A549 (cell line): ENCODE measurements at regions not wholly inside any gene's neighbourhood (a gene's known extent, or its start where the extent isn't known, plus 50 kb on each side); places are given as distances from the start of the nearest gene placed in this dataset.

Source experiments
- BHLHE40 ChIP-seq: IDR thresholded peaks from 2 replicates; pipeline ENCODE4 v1.6.1; 2012; ENCODE audit warnings: low read depth, low read length, inconsistent platforms
- CHD2 ChIP-seq: fragments of 150-350 bp; IDR thresholded peaks from 2 replicates; pipeline ENCODE4 v1.6.1; 2014; ENCODE audit warnings: low read length; ENCODE audit not compliant: partially characterized antibody
- KDM1A ChIP-seq: fragments of 200-600 bp; sonication (generic); IDR thresholded peaks from 2 replicates; pipeline ENCODE4 v1.6.1; 2016; ENCODE audit warnings: low read depth, mild to moderate bottlenecking
- MAFK ChIP-seq: fragments of 450-650 bp; IDR thresholded peaks from 2 replicates; pipeline ENCODE4 v1.6.1; 2014; ENCODE audit not compliant: partially characterized antibody
- MYC ChIP-seq: IDR thresholded peaks from 2 replicates; pipeline ENCODE4 v1.6.1; 2012; ENCODE audit warnings: mild to moderate bottlenecking, inconsistent platforms, low read length, improper control_type of control experiment, borderline replicate concordance
- POLR2AphosphoS2 ChIP-seq: conservative IDR thresholded peaks from 2 replicates; pipeline ENCODE4 v1.6.1; 2012; ENCODE audit warnings: low read length, improper control_type of control experiment, inconsistent platforms
- RFX5 ChIP-seq: fragments of 450-650 bp; IDR thresholded peaks from 2 replicates; pipeline ENCODE4 v1.7.1; 2014; ENCODE audit warnings: antibody characterized with exemption, mild to moderate bottlenecking, moderate library complexity
- TF ChIP-seq, protein P1 (sequence below): fragments of >200 bp; sonication (Bioruptor Twin); formaldehyde crosslinking; IDR thresholded peaks from 3 replicates; pipeline ENCODE4 v1.5.1; 2016

DNA sequence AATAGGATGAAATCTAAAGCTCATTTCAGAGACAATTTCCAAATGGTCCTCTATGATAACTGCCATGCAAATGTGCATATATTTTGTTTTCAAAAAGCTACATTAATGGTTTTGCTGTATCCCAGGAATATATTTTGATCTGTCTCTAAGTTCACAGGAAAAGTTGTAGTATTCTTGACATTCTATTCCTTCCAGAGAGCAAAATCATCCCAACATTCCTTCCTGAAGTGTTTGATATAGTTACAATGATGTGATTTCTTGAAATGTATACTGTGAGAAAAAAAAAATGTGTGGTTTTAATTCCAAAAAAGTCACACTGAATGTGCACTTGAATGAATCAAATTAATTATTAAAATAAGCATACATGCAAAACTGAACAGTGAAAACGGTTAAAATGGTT is 996.0 kb upstream of the CITED2 start:
- TF ChIP-seq CHD2 (no peak), KDM1A (no peak), RFX5 (no peak), MYC (no peak), MAFK (no peak), POLR2AphosphoS2 (no peak), BHLHE40 (no peak)
- TF ChIP-seq, protein P1, sequence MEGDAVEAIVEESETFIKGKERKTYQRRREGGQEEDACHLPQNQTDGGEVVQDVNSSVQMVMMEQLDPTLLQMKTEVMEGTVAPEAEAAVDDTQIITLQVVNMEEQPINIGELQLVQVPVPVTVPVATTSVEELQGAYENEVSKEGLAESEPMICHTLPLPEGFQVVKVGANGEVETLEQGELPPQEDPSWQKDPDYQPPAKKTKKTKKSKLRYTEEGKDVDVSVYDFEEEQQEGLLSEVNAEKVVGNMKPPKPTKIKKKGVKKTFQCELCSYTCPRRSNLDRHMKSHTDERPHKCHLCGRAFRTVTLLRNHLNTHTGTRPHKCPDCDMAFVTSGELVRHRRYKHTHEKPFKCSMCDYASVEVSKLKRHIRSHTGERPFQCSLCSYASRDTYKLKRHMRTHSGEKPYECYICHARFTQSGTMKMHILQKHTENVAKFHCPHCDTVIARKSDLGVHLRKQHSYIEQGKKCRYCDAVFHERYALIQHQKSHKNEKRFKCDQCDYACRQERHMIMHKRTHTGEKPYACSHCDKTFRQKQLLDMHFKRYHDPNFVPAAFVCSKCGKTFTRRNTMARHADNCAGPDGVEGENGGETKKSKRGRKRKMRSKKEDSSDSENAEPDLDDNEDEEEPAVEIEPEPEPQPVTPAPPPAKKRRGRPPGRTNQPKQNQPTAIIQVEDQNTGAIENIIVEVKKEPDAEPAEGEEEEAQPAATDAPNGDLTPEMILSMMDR, result no peak
